Gastroesophageal sphincter (tissue), 4 donors: ENCODE measurements at regions not wholly inside any gene's neighbourhood (a gene's known extent, or its start where the extent isn't known, plus 50 kb on each side); places are given as distances from the start of the nearest gene placed in this dataset.

Experiments
- ATAC-seq: fragments of 150-250 bp; one replicate; pipeline ENCODE4 v1.9.1; 2016; ENCODE audit warnings: mild to moderate bottlenecking, moderate library complexity
- H3K27ac ChIP-seq, 4 donors: fragments of 200-600 bp; sonication (generic) in 3 of 4; 1 replicate in 3 of 4; 2 replicates in 1 of 4; pipeline ENCODE4 v1.5.1; 2016 to 2019
- H3K27me3 ChIP-seq: fragments of 200-600 bp; sonication (generic); one replicate; pipeline ENCODE4 v1.5.1; 2019
- H3K36me3 ChIP-seq, 2 donors: fragments of 200-600 bp; sonication (generic); one replicate each; pipeline ENCODE4 v1.5.1; 2019; ENCODE audit warnings: control low read depth in 1 of 2
- H3K4me1 ChIP-seq, 3 donors: fragments of 200-600 bp; sonication (generic); 1 replicate in 2 of 3; 2 replicates in 1 of 3; pipeline ENCODE4 v1.5.1; 2016 to 2019; ENCODE audit warnings: control low read depth in 2 of 3
- H3K4me3 ChIP-seq, 2 donors: fragments of 200-600 bp; sonication (generic); one replicate each; pipeline ENCODE4 v1.5.1; 2019; ENCODE audit warnings: mild to moderate bottlenecking in 1 of 2, moderate library complexity in 1 of 2
- H3K9me3 ChIP-seq, 3 donors: fragments of 200-600 bp; sonication (generic); one replicate each; pipeline ENCODE4 v1.5.1; 2017 to 2019; ENCODE audit warnings: control low read depth in 2 of 3
- CTCF ChIP-seq, 4 experiments: fragments of 200-600 bp in 2 of 4; fragments of 450-650 bp in 2 of 4; sonication (generic) in 1 of 4; IDR thresholded peaks; one replicate each; pipeline ENCODE4 v1.5.1; 2017 to 2019; ENCODE audit warnings: antibody characterized with exemption in 4 of 4, mild to moderate bottlenecking in 2 of 4, moderate library complexity in 2 of 4
- EP300 ChIP-seq: sonication (generic); formaldehyde crosslinking; IDR thresholded peaks from one replicate; pipeline ENCODE4 v1.6.1; 2017; ENCODE audit warnings: antibody characterized with exemption, mild to moderate bottlenecking
- POLR2A ChIP-seq, 2 donors: fragments of 450-650 bp; IDR thresholded peaks; one replicate each; pipeline ENCODE4 v1.6.1; 2017; ENCODE audit warnings: antibody characterized with exemption in 2 of 2, mild to moderate bottlenecking in 2 of 2, moderate library complexity in 1 of 2
- POLR2AphosphoS5 ChIP-seq: sonication (generic); formaldehyde crosslinking; IDR thresholded peaks from one replicate; pipeline ENCODE4 v1.6.1; 2017; ENCODE audit warnings: antibody characterized with exemption
- WGBS, 2 donors: methylation state at CpG; one replicate each; pipeline ENCODE4 v1.1.5; 2018; ENCODE audit warnings: low coverage in 1 of 2; 5-methylcytosine and 5-hydroxymethylcytosine counted together

- no peaks in the 10 kb centered on the region for H3K36me3 ChIP-seq
- WGBS, 2 donors: 6 to 20% methylated on average over 1 to 5 of the region's 11 CpGs
- no peak overlapping the region for H3K4me3 ChIP-seq
- H3K27me3 ChIP-seq: peaks cover 92% of the 10 kb centered on the region
- H3K9me3 ChIP-seq: no peaks in the 10 kb centered on the region
- no peak for TF ChIP-seq POLR2AphosphoS5
- no peak for TF ChIP-seq CTCF (IDR thresholded peaks at IDR 0.05)
- TF ChIP-seq POLR2A (IDR thresholded peaks at IDR 0.05): no peak
- TF ChIP-seq EP300: no peak
- H3K4me1 ChIP-seq: peaks cover 0 to 5% (median 0%) of the 10 kb centered on the region in 3 donors
- H3K27ac ChIP-seq: no peak overlapping the region
- ATAC-seq: no peak
These were observed 169.9 kb upstream of the LHX5 start for GRCh38 chr12:113641426-113642030.

GRCh38 chr12:113640837-113641236, 169.2 kb upstream of the LHX5 start:
- ATAC-seq: no peak
- 67 to 100% methylated on average over 1 to 4 of the region's 5 CpGs for WGBS, 2 donors
- H3K36me3 ChIP-seq: no peaks in the 10 kb centered on the region
- no peaks in the 10 kb centered on the region for H3K9me3 ChIP-seq
- H3K27ac ChIP-seq: no peak overlapping the region
- peaks cover 0 to 5% (median 0%) of the 10 kb centered on the region in 3 donors for H3K4me1 ChIP-seq
- TF ChIP-seq POLR2AphosphoS5: no peak
- TF ChIP-seq CTCF (IDR thresholded peaks at IDR 0.05): no peak
- TF ChIP-seq EP300: no peak
- peaks cover 92% of the 10 kb centered on the region for H3K27me3 ChIP-seq
- no peak overlapping the region for H3K4me3 ChIP-seq

GRCh38 chr12:113639474-113639873, 167.8 kb upstream of the LHX5 start:
- no peak for ATAC-seq
- Histone ChIP-seq H3K27ac (no peak overlapping the region), H3K4me1 (peaks cover 0 to 5% (median 0%) of the 10 kb centered on the region in 3 donors), H3K4me3 (no peak overlapping the region), H3K36me3 (no peaks in the 10 kb centered on the region), H3K27me3 (peaks cover 90% of the 10 kb centered on the region), H3K9me3 (no peaks in the 10 kb centered on the region)
- WGBS, 2 donors: 78% methylated on average over 10 of the region's 10 CpGs; no CpG with 5 or more reads in 1 of the 2 donors
- TF ChIP-seq EP300 (no peak), POLR2A (IDR thresholded peaks at IDR 0.05) (no peak), POLR2AphosphoS5 (no peak), CTCF (IDR thresholded peaks at IDR 0.05) (no peak)

GRCh38 chr12:113638460-113638775, 166.7 kb upstream of the LHX5 start:
- no peak overlapping the region for H3K27ac ChIP-seq
- no peaks in the 10 kb centered on the region for H3K36me3 ChIP-seq
- ATAC-seq: no peak
- 6% methylated on average over 11 of the region's 11 CpGs; no CpG with 5 or more reads in 1 of the 2 donors for WGBS, 2 donors
- no peaks in the 10 kb centered on the region for H3K9me3 ChIP-seq
- TF ChIP-seq POLR2AphosphoS5 (no peak), CTCF (IDR thresholded peaks at IDR 0.05) (no peak), POLR2A (IDR thresholded peaks at IDR 0.05) (no peak), EP300 (no peak)
- H3K27me3 ChIP-seq: peaks cover 85% of the 10 kb centered on the region
- no peak overlapping the region for H3K4me3 ChIP-seq
- peaks cover 0 to 5% (median 0%) of the 10 kb centered on the region in 3 donors for H3K4me1 ChIP-seq

GRCh38 chr12:113634982-113635381, 163.3 kb upstream of the LHX5 start:
- Histone ChIP-seq H3K27ac (no peak overlapping the region), H3K4me1 (peaks cover 0 to 5% (median 0%) of the 10 kb centered on the region in 3 donors), H3K36me3 (no peaks in the 10 kb centered on the region), H3K9me3 (peaks cover 0 to 26% (median 0%) of the 10 kb centered on the region in 3 donors), H3K27me3 (peaks cover 58% of the 10 kb centered on the region), H3K4me3 (no peak overlapping the region)
- 34 to 36% methylated on average over 3 to 6 of the region's 8 CpGs for WGBS, 2 donors
- ATAC-seq: no peak
- TF ChIP-seq CTCF (IDR thresholded peaks at IDR 0.05) (no peak), EP300 (no peak), POLR2AphosphoS5 (no peak)
